ENCODE measurements at regions not wholly inside any gene's neighbourhood (a gene's known extent, or its start where the extent isn't known, plus 50 kb on each side); places are given as distances from the start of the nearest gene placed in this dataset.

DNA sequence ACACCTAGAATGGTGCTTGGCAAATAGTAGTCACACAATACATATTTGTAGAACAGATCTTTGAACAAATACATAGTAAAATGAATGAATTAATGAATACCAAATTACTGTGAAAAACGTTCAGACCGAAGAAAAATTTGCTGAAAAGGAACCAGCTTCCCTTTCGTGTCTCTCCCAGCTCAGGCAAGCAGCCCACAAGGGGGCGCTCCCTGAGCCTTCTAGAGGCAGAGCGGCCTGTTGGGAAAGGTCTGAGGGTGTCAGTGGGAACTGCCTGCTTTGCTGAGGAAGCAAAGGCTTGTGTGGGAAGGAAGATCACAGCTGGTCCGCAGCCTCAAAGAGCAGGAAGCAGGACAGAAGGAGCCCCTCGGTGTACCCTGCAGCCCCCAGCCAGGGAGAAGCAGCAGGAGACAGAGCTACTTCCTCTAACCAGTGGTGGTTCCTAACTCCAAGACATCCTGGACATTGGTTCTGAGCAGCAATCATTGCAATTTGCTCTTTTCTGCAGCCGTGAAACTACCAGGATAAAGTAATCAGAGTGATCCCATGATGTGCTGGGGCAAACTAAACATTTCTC lies 231.1 kb downstream of the ANKRD30B start:
- H4K5ac ChIP-seq (ENCODE audit: low read depth, low read length), result no peak overlapping the region
- no peaks in the 10 kb centered on the region for H3K79me1 ChIP-seq (ENCODE audit: low read depth in 1 of 2, low read length in 2 of 2)
- H3K9ac ChIP-seq (ENCODE audit: low read depth, low read length), result no peak overlapping the region
- H3K56ac ChIP-seq (ENCODE audit: extremely low read depth, insufficient read depth, low read length), result no peak overlapping the region
- no peak overlapping the region for H3K4ac ChIP-seq (ENCODE audit: low read depth, low read length)
- H3K23ac ChIP-seq (ENCODE audit: low read depth, low read length), result no peak overlapping the region
- POLR2A ChIA-PET (ENCODE audit: unreplicated experiment), result no interaction called here
- H3K27me3 ChIP-seq (ENCODE audit: control insufficient read depth, insufficient read depth, low read length), result no peaks in the 10 kb centered on the region
- H2AFZ ChIP-seq (replicated peaks; ENCODE audit: low read length, poor library complexity), result no peak overlapping the region
- H3K27ac ChIP-seq (ENCODE audit: insufficient read depth, low read length), result no peak overlapping the region
- no peak overlapping the region for H2BK20ac ChIP-seq (ENCODE audit: low read depth, low read length)
- no peak overlapping the region for H2AK9ac ChIP-seq (replicated peaks; ENCODE audit: low read depth, low read length, poor library complexity)
- no peaks in the 10 kb centered on the region for H3K36me3 ChIP-seq (ENCODE audit: control insufficient read depth, insufficient read depth, low read length)
- H3K18ac ChIP-seq (ENCODE audit: low read depth, low read length), result no peak overlapping the region
- BruUV-seq (replicated peaks), result no TSS peak
- no peaks in the 10 kb centered on the region for H3K9me1 ChIP-seq (ENCODE audit: insufficient read depth, low read length)
- ATAC-seq (ENCODE audit: low read depth), result no peak
- no peak for DNase-seq
- intact Hi-C loops (cut with micrococcal nuclease), result no loop called here
- in situ Hi-C loops (cut with MboI; ENCODE audit: low sequenced_read_pairs), result loop anchor here (10.0 kb wide), 1 partner anchor 64 kb away; no protein-coding TSS in a partner anchor
- no peaks in the 10 kb centered on the region for H4K20me1 ChIP-seq (ENCODE audit: insufficient read depth, low read length)
- no peak for TF ChIP-seq CEBPB (IDR thresholded peaks at IDR 0.05; ENCODE audit: low read depth, low read length)
- no peak for TF ChIP-seq MAFK (IDR thresholded peaks at IDR 0.05; ENCODE audit: low read depth, low read length)
- no peak for TF ChIP-seq FOS (IDR thresholded peaks at IDR 0.05; ENCODE audit: low read depth, low read length)
- no peak for TF ChIP-seq ELK1 (IDR thresholded peaks at IDR 0.05; ENCODE audit: borderline replicate concordance, low read depth, low read length)
- no peak for TF ChIP-seq CTCF (conservative IDR thresholded peaks at IDR 0.05; ENCODE audit: low read depth, low read length)
- no peak overlapping the region for H2BK120ac ChIP-seq (ENCODE audit: low read depth, low read length)
- H3K4me3 ChIP-seq (ENCODE audit: insufficient read depth, low read depth, low read length), result no peak overlapping the region
- dilution Hi-C loops (cut with HindIII; ENCODE audit: low sequenced_read_pairs, unreplicated experiment), result no loop called here
- no peak overlapping the region for H2AK5ac ChIP-seq (ENCODE audit: low read depth, low read length)
- no peak overlapping the region for H3K4me2 ChIP-seq (ENCODE audit: low read depth, low read length)
- CTCF ChIA-PET, result no interaction called here
- no peak overlapping the region for H2BK15ac ChIP-seq (ENCODE audit: low read depth, low read length)
- no peak overlapping the region for H4K8ac ChIP-seq (ENCODE audit: low read depth in 2 of 2, low read length in 2 of 2)
- WGBS, 2 experiments (ENCODE audit: extremely low coverage in 2 of 2, insufficient read length in 1 of 2), result 60% methylated on average over 1 of the region's 8 CpGs; no CpG with 5 or more reads in 1 of the 2 experiments
- no peaks in the 10 kb centered on the region for H3K4me1 ChIP-seq (ENCODE audit: control insufficient read depth, insufficient read depth, low read length)
- H4K91ac ChIP-seq (ENCODE audit: insufficient read depth, low read depth, low read length), result no peak overlapping the region
- no peak overlapping the region for H3K14ac ChIP-seq (replicated peaks; ENCODE audit: low read depth, low read length)
- H2BK5ac ChIP-seq (ENCODE audit: low read depth, low read length, poor library complexity, severe bottlenecking), result no peak overlapping the region
- peaks cover 15% of the 10 kb centered on the region for H3K9me3 ChIP-seq (ENCODE audit: control insufficient read depth, insufficient read depth, low read length)
